ENCODE measurements at regions not wholly inside any gene's neighbourhood (a gene's known extent, or its start where the extent isn't known, plus 50 kb on each side); places are given as distances from the start of the nearest gene placed in this dataset.

- no peak overlapping the region for H3K4me3 ChIP-seq (replicated peaks in 1 of 2; ENCODE audit: low read depth in 2 of 2, low read length in 2 of 2)
- TF ChIP-seq CTCF (IDR thresholded peaks at IDR 0.05; ENCODE audit: low read depth, low read length) = no peak
- DNase-seq (ENCODE audit: low read depth in 2 of 2) = no peak
Measured at GRCh38 chr6:1463751-1464426, 74.5 kb downstream of the FOXF2 start.

GRCh38 chr6:1464781-1465370 is 75.5 kb downstream of the FOXF2 start:
- no peak for DNase-seq (ENCODE audit: low read depth in 2 of 2)
- H3K4me3 ChIP-seq (replicated peaks in 1 of 2; ENCODE audit: low read depth in 2 of 2, low read length in 2 of 2) = no peak overlapping the region
- TF ChIP-seq CTCF (IDR thresholded peaks at IDR 0.05; ENCODE audit: low read depth, low read length) = no peak

- DNase-seq (ENCODE audit: low read depth in 2 of 2) = no peak
- no peak overlapping the region for H3K4me3 ChIP-seq (replicated peaks in 1 of 2; ENCODE audit: low read depth in 2 of 2, low read length in 2 of 2)
- no peak for TF ChIP-seq CTCF (IDR thresholded peaks at IDR 0.05; ENCODE audit: low read depth, low read length)
Measured at GRCh38 chr6:1468126-1468525, 78.8 kb downstream of the FOXF2 start.

GRCh38 chr6:1470040-1470439 is 80.7 kb downstream of the FOXF2 start:
- TF ChIP-seq CTCF (IDR thresholded peaks at IDR 0.05; ENCODE audit: low read depth, low read length) = no peak
- H3K4me3 ChIP-seq (replicated peaks in 1 of 2; ENCODE audit: low read depth in 2 of 2, low read length in 2 of 2) = no peak overlapping the region
- no peak for DNase-seq (ENCODE audit: low read depth in 2 of 2)

DNA sequence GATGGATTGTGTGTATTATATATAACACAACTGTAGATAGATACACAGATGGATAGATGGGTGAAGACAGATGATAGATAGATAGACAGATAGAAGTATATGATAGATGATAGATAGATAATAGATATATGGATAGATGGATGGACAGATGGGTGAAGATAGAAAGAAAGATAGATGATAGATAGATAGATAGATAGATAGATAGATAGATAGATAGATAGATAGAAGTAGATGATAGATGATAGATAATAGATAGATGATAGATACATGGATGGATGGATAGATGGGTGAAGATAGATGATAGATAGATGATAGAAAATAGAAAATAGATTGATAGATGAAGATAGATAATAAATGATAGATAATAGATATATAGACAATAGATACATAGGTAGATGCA is 83.3 kb downstream of the FOXF2 start:
- DNase-seq (ENCODE audit: low read depth in 2 of 2) = no peak
- H3K4me3 ChIP-seq (replicated peaks in 1 of 2; ENCODE audit: low read depth in 2 of 2, low read length in 2 of 2) = no peak overlapping the region
- no peak for TF ChIP-seq CTCF (IDR thresholded peaks at IDR 0.05; ENCODE audit: low read depth, low read length)

DNA sequence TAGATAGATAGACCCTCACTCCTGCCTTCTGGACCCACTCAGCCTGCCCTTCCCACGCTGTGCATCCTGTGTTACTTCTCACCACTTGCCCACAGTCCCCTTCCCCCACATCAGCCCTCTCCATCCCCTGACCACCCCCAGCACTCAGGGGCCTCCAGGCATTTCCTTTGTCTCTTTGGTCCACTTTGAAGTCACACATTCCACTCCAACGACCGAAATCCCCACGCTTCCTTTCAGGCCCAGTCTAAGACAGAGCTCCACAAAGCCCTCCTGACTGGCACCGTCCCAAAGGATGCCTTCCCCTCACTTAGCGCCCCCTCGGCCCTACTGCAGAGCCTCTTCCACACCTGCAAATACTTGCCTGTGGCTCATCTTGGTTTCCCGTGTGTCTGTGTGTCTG is 83.8 kb downstream of the FOXF2 start:
- no peak for DNase-seq (ENCODE audit: low read depth in 2 of 2)
- H3K4me3 ChIP-seq (replicated peaks in 1 of 2; ENCODE audit: low read depth in 2 of 2, low read length in 2 of 2) = no peak overlapping the region
- no peak for TF ChIP-seq CTCF (IDR thresholded peaks at IDR 0.05; ENCODE audit: low read depth, low read length)

DNA sequence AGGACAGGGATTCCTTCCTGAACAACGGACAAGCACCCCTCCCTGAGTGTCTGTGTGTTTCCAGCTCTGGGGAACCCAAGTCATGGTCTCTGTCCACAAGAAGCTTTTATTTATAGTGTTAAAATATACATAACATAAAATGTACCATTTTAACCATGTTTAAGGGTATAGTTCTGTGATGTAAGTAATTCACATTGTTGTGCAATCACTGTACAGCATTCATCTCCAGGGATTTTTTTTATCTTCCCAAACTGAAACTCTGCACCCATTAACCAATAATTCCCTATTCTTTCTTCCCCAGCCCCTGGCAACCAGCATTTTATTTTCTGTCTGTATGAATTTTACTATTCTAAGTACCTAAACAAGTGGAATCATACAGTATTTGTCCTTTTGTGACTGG is 84.2 kb downstream of the FOXF2 start:
- no peak for DNase-seq (ENCODE audit: low read depth in 2 of 2)
- no peak overlapping the region for H3K4me3 ChIP-seq (replicated peaks in 1 of 2; ENCODE audit: low read depth in 2 of 2, low read length in 2 of 2)
- TF ChIP-seq CTCF (IDR thresholded peaks at IDR 0.05; ENCODE audit: low read depth, low read length) = no peak
